Caco-2 (cell line): ENCODE measurements at regions not wholly inside any gene's neighbourhood (a gene's known extent, or its start where the extent isn't known, plus 50 kb on each side); places are given as distances from the start of the nearest gene placed in this dataset.

Experiments
- BruUV-seq: library from RNA; stranded (reverse); fragments of 400-500 nt; replicated peaks from 2 replicates; lab custom pipeline; 2021; lab: Mats Ljungman, UMichigan
- CTCF ChIA-PET: fragments of 300-600 bp; sonication (Branson Sonifier 250); formaldehyde crosslinking; loops from one replicate; lab custom pipeline; 2022; ENCODE audit warnings: antibody characterized with exemption; lab: Charles Lee
- POLR2A ChIA-PET: fragments of 300-600 bp; sonication (Branson Sonifier 250); formaldehyde crosslinking; loops from one replicate; lab custom pipeline; 2022; ENCODE audit warnings: antibody characterized with exemption; lab: Charles Lee
- DNase-seq, 2 experiments: peaks; one replicate each; pipeline versions ENCODE4 v3.0.0 to v3.0.0-alpha.2; 2020 to 2022
- H3K27me3 ChIP-seq: replicated peaks from 2 replicates; pipeline ENCODE4 v1.6.0; 2011; ENCODE audit warnings: low read length; ENCODE audit not compliant: control insufficient read depth, insufficient read depth
- H3K36me3 ChIP-seq: 2 replicates; pipeline ENCODE4 v1.5.1; 2011; ENCODE audit warnings: low read length; ENCODE audit not compliant: control insufficient read depth, insufficient read depth
- H3K4me1 ChIP-seq: fragments of 250-450 bp; sonication (Bioruptor Pico); 2 replicates; pipeline ENCODE4 v1.5.1; 2020; ENCODE audit warnings: mild to moderate bottlenecking
- H3K4me3 ChIP-seq: 2 replicates; pipeline ENCODE4 v1.5.1; 2011; ENCODE audit warnings: low read depth, mild to moderate bottlenecking, control low read depth, low read length
- H3K9me3 ChIP-seq: fragments of 250-450 bp; sonication (Bioruptor Pico); 2 replicates; pipeline ENCODE4 v1.5.1; 2020; ENCODE audit warnings: mild to moderate bottlenecking, moderate library complexity
- H3K27ac Mint-ChIP-seq: one replicate; pipeline ENCODE4 v1.8.0; 2022; ENCODE audit warnings: mixed read lengths; ENCODE audit not compliant: unreplicated experiment
- H3K27me3 Mint-ChIP-seq: one replicate; pipeline ENCODE4 v1.8.0; 2022; ENCODE audit warnings: mixed read lengths; ENCODE audit not compliant: insufficient read depth, unreplicated experiment
- H3K36me3 Mint-ChIP-seq: one replicate; pipeline ENCODE4 v1.8.0; 2022; ENCODE audit warnings: mild to moderate bottlenecking, mixed read lengths; ENCODE audit not compliant: insufficient read depth, unreplicated experiment
- H3K4me1 Mint-ChIP-seq: one replicate; pipeline ENCODE4 v1.8.0; 2022; ENCODE audit warnings: low read depth, mixed read lengths; ENCODE audit not compliant: unreplicated experiment
- H3K4me3 Mint-ChIP-seq: one replicate; pipeline ENCODE4 v1.8.0; 2022; ENCODE audit warnings: mild to moderate bottlenecking, moderate library complexity, mixed read lengths; ENCODE audit not compliant: unreplicated experiment
- H3K9me3 Mint-ChIP-seq: one replicate; pipeline ENCODE4 v1.8.0; 2022; ENCODE audit warnings: mixed read lengths; ENCODE audit not compliant: unreplicated experiment
- CTCF ChIP-seq, 2 experiments: fragments of 200-600 bp in 1 of 2; IDR thresholded peaks; 1 replicate in 1 of 2; 2 replicates in 1 of 2; pipeline versions ENCODE4 v1.5.1 to v1.8.0; 2011 to 2022; ENCODE audit warnings: antibody characterized with exemption in 1 of 2, control low read depth in 1 of 2, inconsistent platforms in 1 of 2, low read depth in 1 of 2, low read length in 1 of 2, mild to moderate bottlenecking in 1 of 2, moderate library complexity in 1 of 2; ENCODE audit not compliant: insufficient read depth in 1 of 2, severe bottlenecking in 1 of 2, unreplicated experiment in 1 of 2
- intact Hi-C: fragments of 100-400 bp; cut with micrococcal nuclease; formaldehyde crosslinking; loops from one replicate; pipeline ENCODE4 v1.10.0; 2022; ENCODE audit not compliant: unreplicated experiment

DNA sequence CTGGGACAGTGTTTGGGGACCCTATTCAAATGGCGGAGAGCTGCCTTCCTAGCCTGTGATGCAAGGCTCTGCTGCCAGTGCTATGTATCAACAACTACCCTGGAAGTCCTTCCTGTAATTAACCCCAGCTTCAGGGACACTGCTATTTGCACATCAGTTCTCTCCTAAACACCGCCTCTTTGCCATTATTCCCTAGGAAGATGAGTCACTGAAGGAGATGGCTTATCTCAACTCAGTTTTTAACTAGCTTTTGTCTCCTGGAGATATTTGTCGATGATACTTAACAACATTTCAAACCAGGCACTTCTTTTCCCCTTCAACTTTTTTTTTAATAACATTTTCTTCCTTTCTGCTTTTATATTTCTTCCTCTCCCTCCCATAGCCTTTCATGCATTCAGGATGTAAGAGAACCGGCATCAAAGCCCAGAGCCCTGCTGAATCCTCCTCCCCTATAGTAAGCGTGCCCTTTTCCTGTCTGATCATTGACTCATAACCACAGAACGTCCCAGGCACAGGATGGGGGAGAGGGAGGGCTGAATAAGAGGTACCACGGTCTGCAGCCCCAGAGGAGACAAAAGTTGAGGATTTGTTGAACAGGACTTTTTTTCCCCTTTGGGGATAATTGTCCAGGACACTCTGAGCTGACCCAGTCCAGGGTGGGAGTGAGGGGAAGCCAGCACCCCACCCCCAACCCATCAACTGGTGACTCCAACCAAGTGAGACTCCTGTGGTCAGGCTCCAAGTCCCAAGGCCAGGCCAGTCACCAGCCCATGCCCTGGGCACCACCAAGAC, 387.8 kb upstream of the SALL1 start:
- Mint-ChIP-seq H3K27me3 (peaks cover 17% of the 10 kb centered on the region), H3K4me3 (no peak overlapping the region), H3K27ac (no peak overlapping the region), H3K4me1 (no peaks in the 10 kb centered on the region), H3K9me3 (no peaks in the 10 kb centered on the region), H3K36me3 (no peaks in the 10 kb centered on the region)
- CTCF ChIA-PET: interaction anchor here (0.7 kb wide), 1 partner anchor 33 kb away, joined by 3 read pairs; no protein-coding TSS in a partner anchor
- POLR2A ChIA-PET: no interaction called here
- TF ChIP-seq CTCF (IDR thresholded peaks at IDR 0.05; ENCODE audit: insufficient read depth in 1 of 2, low read depth in 1 of 2, low read length in 1 of 2, severe bottlenecking in 1 of 2, unreplicated experiment in 1 of 2): no peak
- Histone ChIP-seq H3K9me3 (no peaks in the 10 kb centered on the region), H3K27me3 (no peaks in the 10 kb centered on the region), H3K36me3 (no peaks in the 10 kb centered on the region), H3K4me1 (no peaks in the 10 kb centered on the region), H3K4me3 (no peak overlapping the region)
- no TSS peak for BruUV-seq
- no peak for DNase-seq
- intact Hi-C loops: no loop called here

- Mint-ChIP-seq H3K4me3 (no peak overlapping the region), H3K4me1 (no peaks in the 10 kb centered on the region), H3K9me3 (no peaks in the 10 kb centered on the region), H3K36me3 (no peaks in the 10 kb centered on the region), H3K27ac (no peak overlapping the region), H3K27me3 (peaks cover 12% of the 10 kb centered on the region)
- ChIA-PET CTCF (no interaction called here), POLR2A (no interaction called here)
- no peaks in the 10 kb centered on the region for H3K36me3 ChIP-seq
- intact Hi-C loops: no loop called here
- peaks cover 4% of the 10 kb centered on the region; the same call in 1 of the 2 replicates for H3K4me1 ChIP-seq
- no peak for TF ChIP-seq CTCF (IDR thresholded peaks at IDR 0.05; ENCODE audit: insufficient read depth in 1 of 2, low read depth in 1 of 2, low read length in 1 of 2, severe bottlenecking in 1 of 2, unreplicated experiment in 1 of 2)
- H3K4me3 ChIP-seq: no peak overlapping the region
- DNase-seq: no peak
- BruUV-seq: no TSS peak
- no peaks in the 10 kb centered on the region for H3K9me3 ChIP-seq
- no peaks in the 10 kb centered on the region for H3K27me3 ChIP-seq
Observed at GRCh38 chr16:51535591-51535990, 384.5 kb upstream of the SALL1 start.

DNA sequence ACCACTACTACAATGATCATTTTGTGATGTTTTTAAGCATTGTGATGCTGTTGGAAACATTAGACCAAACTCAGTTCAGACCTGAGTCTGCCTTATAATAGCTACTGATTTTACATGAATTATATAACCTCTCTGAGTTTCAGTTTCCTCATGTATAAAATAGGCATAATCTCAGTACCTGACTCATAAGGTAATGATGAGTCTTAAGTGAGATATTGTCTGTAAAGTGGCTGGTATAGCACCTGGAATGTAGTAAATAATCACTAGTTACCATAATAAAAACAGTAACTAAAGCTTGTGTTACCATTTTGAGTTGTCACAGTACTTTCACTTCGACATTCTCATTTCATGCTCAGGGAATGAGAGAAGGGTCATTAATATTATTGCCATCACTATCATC, 381.5 kb upstream of the SALL1 start:
- TF ChIP-seq CTCF (IDR thresholded peaks at IDR 0.05; ENCODE audit: insufficient read depth in 1 of 2, low read depth in 1 of 2, low read length in 1 of 2, severe bottlenecking in 1 of 2, unreplicated experiment in 1 of 2): no peak
- POLR2A ChIA-PET: no interaction called here
- no peaks in the 10 kb centered on the region for H3K9me3 ChIP-seq

More for the DNA sequence above, 381.5 kb upstream of the SALL1 start:
- H3K4me1 ChIP-seq: peaks cover 4% of the 10 kb centered on the region; the same call in 1 of the 2 replicates
- no peak overlapping the region for H3K27ac Mint-ChIP-seq
- H3K27me3 Mint-ChIP-seq: peaks cover 12% of the 10 kb centered on the region
- no peaks in the 10 kb centered on the region for H3K36me3 ChIP-seq
- H3K4me3 ChIP-seq: no peak overlapping the region
- no peaks in the 10 kb centered on the region for H3K9me3 Mint-ChIP-seq
- H3K4me3 Mint-ChIP-seq: no peak overlapping the region
- intact Hi-C loops: no loop called here
- no peaks in the 10 kb centered on the region for H3K27me3 ChIP-seq
- no peaks in the 10 kb centered on the region for H3K4me1 Mint-ChIP-seq
- CTCF ChIA-PET: no interaction called here
- H3K36me3 Mint-ChIP-seq: no peaks in the 10 kb centered on the region
- no peak for DNase-seq
- no TSS peak for BruUV-seq
